GM12801 (cell line): ENCODE measurements at regions not wholly inside any gene's neighbourhood (a gene's known extent, or its start where the extent isn't known, plus 50 kb on each side); places are given as distances from the start of the nearest gene placed in this dataset.

Experiments
- CTCF ChIP-seq: IDR thresholded peaks from one replicate; pipeline ENCODE4 v1.5.1; 2011; ENCODE audit warnings: control low read depth; ENCODE audit not compliant: insufficient read length; ENCODE audit errors: extremely low read depth

- TF ChIP-seq CTCF: no peak
Observed at GRCh38 chr2:34481542-34481941, 882.4 kb upstream of the FAM98A start.

- TF ChIP-seq CTCF: no peak
Observed at GRCh38 chr2:34480366-34480765, 881.3 kb upstream of the FAM98A start.

- no peak for TF ChIP-seq CTCF
Observed at GRCh38 chr2:34475156-34475555, 876.1 kb upstream of the FAM98A start.

- TF ChIP-seq CTCF: no peak
Observed at GRCh38 chr2:34474646-34475045, 875.5 kb upstream of the FAM98A start.

GRCh38 chr2:34447097-34447496, 848.0 kb upstream of the FAM98A start:
- no peak for TF ChIP-seq CTCF

- TF ChIP-seq CTCF: no peak
Observed at GRCh38 chr2:34423301-34423700, 824.2 kb upstream of the FAM98A start.

GRCh38 chr2:34419856-34420255, 820.8 kb upstream of the FAM98A start:
- no peak for TF ChIP-seq CTCF

GRCh38 chr2:34416856-34417255, 817.8 kb upstream of the FAM98A start:
- TF ChIP-seq CTCF: no peak
